GM12878 (cell line): ENCODE measurements at regions not wholly inside any gene's neighbourhood (a gene's known extent, or its start where the extent isn't known, plus 50 kb on each side); places are given as distances from the start of the nearest gene placed in this dataset.

Experiments
- ATAC-seq: fragments of 200-7000 bp; cut with Tn5 transposase; 3 replicates; pipeline ENCODE4 v1.9.1; 2020; ENCODE audit warnings: mild to moderate bottlenecking, moderate library complexity
- BruUV-seq: library from RNA; stranded (reverse); fragments of 400-500 nt; replicated peaks from 2 replicates; lab custom pipeline; 2021; lab: Mats Ljungman, UMichigan
- CTCF ChIA-PET: fragments of 300-600 bp; sonication (Branson Sonifier 250); formaldehyde crosslinking; extraction: SDS; loops from one replicate; lab custom pipeline; 2021; ENCODE audit warnings: inconsistent platforms; lab: Yijun Ruan, JAX
- POLR2A ChIA-PET: fragments of 350-600 bp; formaldehyde crosslinking; extraction: SDS; loops from one replicate; lab custom pipeline; 2021; ENCODE audit warnings: inconsistent platforms; lab: Charles Lee
- RAD21 ChIA-PET: fragments of 300-600 bp; sonication (Branson Sonifier 250); formaldehyde crosslinking; loops from one replicate; lab custom pipeline; 2023; ENCODE audit warnings: antibody characterized with exemption; ENCODE audit not compliant: unreplicated experiment; lab: Charles Lee
- SMC1A ChIA-PET: fragments of 300-600 bp; sonication (Branson Sonifier 250); formaldehyde crosslinking; loops from one replicate; lab custom pipeline; 2023; ENCODE audit not compliant: unreplicated experiment, uncharacterized antibody; lab: Charles Lee
- DNase-seq: peaks from one replicate; pipeline ENCODE4 v3.0.0-alpha.2; 2011; ENCODE audit warnings: low read depth, low spot score
- FAIRE-seq: peaks from 3 replicates; lab custom pipeline; 2011; peaks lifted over from hg19 to GRCh38; lab: Jason Lieb, UNC
- H2AFZ ChIP-seq: 2 replicates; pipeline ENCODE4 v1.6.0; 2011; ENCODE audit warnings: low read depth, low read length, control low read depth; ENCODE audit not compliant: control insufficient read depth
- H3K27ac ChIP-seq: 2 replicates; pipeline ENCODE4 v1.5.1; 2011; ENCODE audit warnings: control low read depth; ENCODE audit not compliant: control insufficient read depth, insufficient read depth
- H3K27me3 ChIP-seq, 2 experiments: replicated peaks in 1 of 2; 2 replicates each; pipeline versions ENCODE4 v1.6.0 to v1.6.1; 2011; ENCODE audit warnings: low read length in 1 of 2; ENCODE audit not compliant: control insufficient read depth in 2 of 2, insufficient read depth in 2 of 2
- H3K36me3 ChIP-seq, 2 experiments: 2 replicates each; pipeline ENCODE4 v1.5.1; 2011; ENCODE audit warnings: low read length in 1 of 2; ENCODE audit not compliant: control insufficient read depth in 2 of 2, insufficient read depth in 2 of 2
- H3K4me1 ChIP-seq: 2 replicates; pipeline ENCODE4 v1.6.1; 2011; ENCODE audit warnings: mild to moderate bottlenecking, low read length, moderate library complexity, mixed read lengths; ENCODE audit not compliant: control insufficient read depth, insufficient read depth
- H3K4me2 ChIP-seq: 2 replicates; pipeline ENCODE4 v1.6.0; 2011; ENCODE audit warnings: control low read depth; ENCODE audit not compliant: control insufficient read depth, insufficient read depth
- H3K4me3 ChIP-seq: fragments of 200-600 bp; sonication (generic); 2 replicates; pipeline ENCODE4 v1.5.1; 2016
- H3K79me2 ChIP-seq: 2 replicates; pipeline ENCODE4 v1.6.0; 2011; ENCODE audit warnings: low read length; ENCODE audit not compliant: control insufficient read depth, insufficient read depth
- H3K9ac ChIP-seq: 2 replicates; pipeline ENCODE4 v1.8.0; 2011; ENCODE audit warnings: low read length, control low read depth, mixed read lengths; ENCODE audit not compliant: control insufficient read depth, insufficient read depth
- H3K9me3 ChIP-seq: replicated peaks from 3 replicates; pipeline ENCODE4 v1.5.1; 2011; ENCODE audit warnings: mild to moderate bottlenecking, low read length; ENCODE audit not compliant: control insufficient read depth, insufficient read depth
- H4K20me1 ChIP-seq: 2 replicates; pipeline ENCODE4 v1.6.0; 2011; ENCODE audit not compliant: control insufficient read depth, insufficient read depth
- BHLHE40 ChIP-seq, 2 experiments: fragments of 450-650 bp in 1 of 2; IDR thresholded peaks; 2 replicates each; pipeline ENCODE4 v1.6.1; 2011 to 2017; ENCODE audit warnings: low read depth in 2 of 2, borderline replicate concordance in 1 of 2, improper control_type of control experiment in 1 of 2, low read length in 1 of 2, mild to moderate bottlenecking in 1 of 2
- ESRRA ChIP-seq: IDR thresholded peaks from 2 replicates; pipeline ENCODE4 v1.6.1; 2012; ENCODE audit warnings: mild to moderate bottlenecking, low read length, improper control_type of control experiment
- MXI1 ChIP-seq: fragments of 150-350 bp; IDR thresholded peaks from 2 replicates; pipeline ENCODE4 v1.6.1; 2011; ENCODE audit warnings: low read depth, mild to moderate bottlenecking, inconsistent platforms, low read length, improper control_type of control experiment
- NR2C1 ChIP-seq: fragments of 450-650 bp; IDR thresholded peaks from 2 replicates; pipeline ENCODE4 v1.6.1; 2017; ENCODE audit warnings: antibody characterized with exemption, mild to moderate bottlenecking, moderate library complexity
- NR2C2 ChIP-seq: IDR thresholded peaks from 2 replicates; pipeline ENCODE4 v1.6.1; 2011; ENCODE audit warnings: borderline replicate concordance, low read depth; ENCODE audit not compliant: control insufficient read depth, insufficient read length
- RUNX3 ChIP-seq: IDR thresholded peaks from 2 replicates; pipeline ENCODE4 v1.6.1; 2012; ENCODE audit warnings: low read length, inconsistent platforms
- SMAD1 ChIP-seq: fragments of 450-650 bp; IDR thresholded peaks from 2 replicates; pipeline ENCODE4 v1.6.1; 2018; ENCODE audit warnings: mild to moderate bottlenecking, low read depth; ENCODE audit not compliant: partially characterized antibody
- SMC3 ChIP-seq: IDR thresholded peaks from 2 replicates; pipeline ENCODE4 v1.6.1; 2011; ENCODE audit warnings: low read length, improper control_type of control experiment, borderline replicate concordance
- STAT3 ChIP-seq: IDR thresholded peaks from 2 replicates; pipeline ENCODE4 v1.6.1; 2011; ENCODE audit warnings: low read depth, low read length, improper control_type of control experiment
- TCF3 ChIP-seq: IDR thresholded peaks from 2 replicates; pipeline ENCODE4 v1.6.1; 2012; ENCODE audit warnings: low read depth, mild to moderate bottlenecking, low read length, borderline replicate concordance; ENCODE audit not compliant: insufficient read depth
- ZNF384 ChIP-seq: IDR thresholded peaks from 2 replicates; pipeline ENCODE4 v1.6.1; 2012; ENCODE audit warnings: low read depth, mild to moderate bottlenecking, low read length, improper control_type of control experiment, borderline replicate concordance
- WGBS: methylation state at CpG from one replicate; pipeline ENCODE4 v1.1.6; 2016; ENCODE audit warnings: low lambda C conversion rate; ENCODE audit not compliant: insufficient replicate concordance, insufficient coverage; ENCODE audit errors: missing lambda C conversion rate; 5-methylcytosine and 5-hydroxymethylcytosine counted together
- in situ Hi-C: fragments of 300-500 bp; cut with MboI; formaldehyde crosslinking; loops from 9 replicates; pipeline ENCODE4 v1.14.3; 2018; ENCODE audit warnings: mixed read lengths
- intact Hi-C: fragments of 100-400 bp; cut with micrococcal nuclease; formaldehyde crosslinking; loops from one replicate; pipeline ENCODE4 v1.14.2; 2022; ENCODE audit not compliant: unreplicated experiment
- TF ChIP-seq, protein P1 (sequence below): fragments of 450-650 bp; IDR thresholded peaks from 2 replicates; pipeline ENCODE4 v1.6.1; 2018; ENCODE audit warnings: borderline replicate concordance, mild to moderate bottlenecking; ENCODE audit not compliant: partially characterized antibody
- TF ChIP-seq, protein P2 (sequence below): fragments of 450-650 bp; formaldehyde crosslinking; IDR thresholded peaks from 2 replicates; pipeline ENCODE4 v1.5.0; 2022; ENCODE audit warnings: mild to moderate bottlenecking, missing genetic modification characterization
- TF ChIP-seq, protein P3 (sequence below), 3 experiments: IDR thresholded peaks in 2 of 3; conservative IDR thresholded peaks in 1 of 3; 2 replicates each; pipeline ENCODE4 v1.5.1; 2011; ENCODE audit warnings: low read depth in 3 of 3, low read length in 3 of 3, mild to moderate bottlenecking in 3 of 3, control low read depth in 2 of 3, moderate library complexity in 2 of 3, inconsistent platforms in 1 of 3, mixed read lengths in 1 of 3; ENCODE audit not compliant: control insufficient read depth in 2 of 3, insufficient read depth in 1 of 3; ENCODE audit errors: extremely low read depth in 1 of 3
- TF ChIP-seq, protein P4 (sequence below): fragments of 450-650 bp; IDR thresholded peaks from 2 replicates; pipeline ENCODE4 v1.6.1; 2017; ENCODE audit warnings: borderline replicate concordance

DNA sequence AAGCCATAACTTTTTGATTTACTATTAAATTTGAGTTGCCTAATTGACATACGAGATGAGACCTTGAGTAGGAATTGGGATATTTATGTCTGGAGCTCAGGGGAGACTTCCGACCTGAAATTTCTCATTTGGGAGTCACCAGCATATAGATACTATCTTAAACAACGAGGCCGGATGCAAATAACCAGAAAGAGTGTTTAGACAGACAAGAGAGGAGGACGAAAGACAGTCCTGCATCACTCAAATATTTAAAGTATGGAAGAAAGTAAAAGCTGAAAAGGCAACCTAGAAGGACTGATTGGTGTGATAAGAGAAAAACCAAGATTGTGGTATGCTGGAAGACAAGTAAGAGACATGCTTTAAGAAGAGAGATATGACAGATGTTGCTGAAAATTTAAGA, 675.0 kb upstream of the NUDT12 start:
- intact Hi-C loops, result no loop called here
- no peaks in the 10 kb centered on the region for H3K79me2 ChIP-seq
- H3K4me2 ChIP-seq, result no peak overlapping the region
- no peak overlapping the region for H3K9ac ChIP-seq
- ATAC-seq (no peak), FAIRE-seq (no peak), DNase-seq (no peak)
- POLR2A ChIA-PET, result no interaction called here
- BruUV-seq, result no TSS peak
- RAD21 ChIA-PET, result no interaction called here
- SMC1A ChIA-PET, result interaction anchor here (1.0 kb wide), 1 partner anchor 445 kb away, joined by 3 read pairs; no protein-coding TSS in a partner anchor
- H3K36me3 ChIP-seq, result no peaks in the 10 kb centered on the region
- H4K20me1 ChIP-seq, result no peaks in the 10 kb centered on the region
- TF ChIP-seq RUNX3 (no peak), NR2C2 (no peak), ESRRA (no peak), STAT3 (no peak), SMAD1 (no peak), MXI1 (no peak), SMC3 (no peak), ZNF384 (no peak), NR2C1 (no peak), TCF3 (no peak), BHLHE40 (IDR thresholded peaks at IDR 0.05; ENCODE audit: borderline replicate concordance in 1 of 2, low read depth in 2 of 2, low read length in 1 of 2) (no peak)
- TF ChIP-seq, protein P1, sequence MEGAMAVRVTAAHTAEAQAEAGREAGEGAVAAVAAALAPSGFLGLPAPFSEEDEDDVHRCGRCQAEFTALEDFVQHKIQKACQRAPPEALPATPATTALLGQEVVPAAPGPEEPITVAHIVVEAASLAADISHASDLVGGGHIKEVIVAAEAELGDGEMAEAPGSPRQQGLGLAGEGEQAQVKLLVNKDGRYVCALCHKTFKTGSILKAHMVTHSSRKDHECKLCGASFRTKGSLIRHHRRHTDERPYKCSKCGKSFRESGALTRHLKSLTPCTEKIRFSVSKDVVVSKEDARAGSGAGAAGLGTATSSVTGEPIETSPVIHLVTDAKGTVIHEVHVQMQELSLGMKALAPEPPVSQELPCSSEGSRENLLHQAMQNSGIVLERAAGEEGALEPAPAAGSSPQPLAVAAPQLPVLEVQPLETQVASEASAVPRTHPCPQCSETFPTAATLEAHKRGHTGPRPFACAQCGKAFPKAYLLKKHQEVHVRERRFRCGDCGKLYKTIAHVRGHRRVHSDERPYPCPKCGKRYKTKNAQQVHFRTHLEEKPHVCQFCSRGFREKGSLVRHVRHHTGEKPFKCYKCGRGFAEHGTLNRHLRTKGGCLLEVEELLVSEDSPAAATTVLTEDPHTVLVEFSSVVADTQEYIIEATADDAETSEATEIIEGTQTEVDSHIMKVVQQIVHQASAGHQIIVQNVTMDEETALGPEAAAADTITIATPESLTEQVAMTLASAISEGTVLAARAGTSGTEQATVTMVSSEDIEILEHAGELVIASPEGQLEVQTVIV, result no peak
- TF ChIP-seq, protein P2, sequence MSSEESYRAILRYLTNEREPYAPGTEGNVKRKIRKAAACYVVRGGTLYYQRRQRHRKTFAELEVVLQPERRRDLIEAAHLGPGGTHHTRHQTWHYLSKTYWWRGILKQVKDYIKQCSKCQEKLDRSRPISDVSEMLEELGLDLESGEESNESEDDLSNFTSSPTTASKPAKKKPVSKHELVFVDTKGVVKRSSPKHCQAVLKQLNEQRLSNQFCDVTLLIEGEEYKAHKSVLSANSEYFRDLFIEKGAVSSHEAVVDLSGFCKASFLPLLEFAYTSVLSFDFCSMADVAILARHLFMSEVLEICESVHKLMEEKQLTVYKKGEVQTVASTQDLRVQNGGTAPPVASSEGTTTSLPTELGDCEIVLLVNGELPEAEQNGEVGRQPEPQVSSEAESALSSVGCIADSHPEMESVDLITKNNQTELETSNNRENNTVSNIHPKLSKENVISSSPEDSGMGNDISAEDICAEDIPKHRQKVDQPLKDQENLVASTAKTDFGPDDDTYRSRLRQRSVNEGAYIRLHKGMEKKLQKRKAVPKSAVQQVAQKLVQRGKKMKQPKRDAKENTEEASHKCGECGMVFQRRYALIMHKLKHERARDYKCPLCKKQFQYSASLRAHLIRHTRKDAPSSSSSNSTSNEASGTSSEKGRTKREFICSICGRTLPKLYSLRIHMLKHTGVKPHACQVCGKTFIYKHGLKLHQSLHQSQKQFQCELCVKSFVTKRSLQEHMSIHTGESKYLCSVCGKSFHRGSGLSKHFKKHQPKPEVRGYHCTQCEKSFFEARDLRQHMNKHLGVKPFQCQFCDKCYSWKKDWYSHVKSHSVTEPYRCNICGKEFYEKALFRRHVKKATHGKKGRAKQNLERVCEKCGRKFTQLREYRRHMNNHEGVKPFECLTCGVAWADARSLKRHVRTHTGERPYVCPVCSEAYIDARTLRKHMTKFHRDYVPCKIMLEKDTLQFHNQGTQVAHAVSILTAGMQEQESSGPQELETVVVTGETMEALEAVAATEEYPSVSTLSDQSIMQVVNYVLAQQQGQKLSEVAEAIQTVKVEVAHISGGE (CRISPR knock-in tag), result no peak
- TF ChIP-seq, protein P3, sequence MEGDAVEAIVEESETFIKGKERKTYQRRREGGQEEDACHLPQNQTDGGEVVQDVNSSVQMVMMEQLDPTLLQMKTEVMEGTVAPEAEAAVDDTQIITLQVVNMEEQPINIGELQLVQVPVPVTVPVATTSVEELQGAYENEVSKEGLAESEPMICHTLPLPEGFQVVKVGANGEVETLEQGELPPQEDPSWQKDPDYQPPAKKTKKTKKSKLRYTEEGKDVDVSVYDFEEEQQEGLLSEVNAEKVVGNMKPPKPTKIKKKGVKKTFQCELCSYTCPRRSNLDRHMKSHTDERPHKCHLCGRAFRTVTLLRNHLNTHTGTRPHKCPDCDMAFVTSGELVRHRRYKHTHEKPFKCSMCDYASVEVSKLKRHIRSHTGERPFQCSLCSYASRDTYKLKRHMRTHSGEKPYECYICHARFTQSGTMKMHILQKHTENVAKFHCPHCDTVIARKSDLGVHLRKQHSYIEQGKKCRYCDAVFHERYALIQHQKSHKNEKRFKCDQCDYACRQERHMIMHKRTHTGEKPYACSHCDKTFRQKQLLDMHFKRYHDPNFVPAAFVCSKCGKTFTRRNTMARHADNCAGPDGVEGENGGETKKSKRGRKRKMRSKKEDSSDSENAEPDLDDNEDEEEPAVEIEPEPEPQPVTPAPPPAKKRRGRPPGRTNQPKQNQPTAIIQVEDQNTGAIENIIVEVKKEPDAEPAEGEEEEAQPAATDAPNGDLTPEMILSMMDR (IDR thresholded peaks at IDR 0.05 in 2 of 3, conservative IDR thresholded peaks at IDR 0.05 in 1 of 3; ENCODE audit: control insufficient read depth in 2 of 3, extremely low read depth in 1 of 3, insufficient read depth in 1 of 3, low read depth in 3 of 3, low read length in 3 of 3), result no peak
- TF ChIP-seq, protein P4, sequence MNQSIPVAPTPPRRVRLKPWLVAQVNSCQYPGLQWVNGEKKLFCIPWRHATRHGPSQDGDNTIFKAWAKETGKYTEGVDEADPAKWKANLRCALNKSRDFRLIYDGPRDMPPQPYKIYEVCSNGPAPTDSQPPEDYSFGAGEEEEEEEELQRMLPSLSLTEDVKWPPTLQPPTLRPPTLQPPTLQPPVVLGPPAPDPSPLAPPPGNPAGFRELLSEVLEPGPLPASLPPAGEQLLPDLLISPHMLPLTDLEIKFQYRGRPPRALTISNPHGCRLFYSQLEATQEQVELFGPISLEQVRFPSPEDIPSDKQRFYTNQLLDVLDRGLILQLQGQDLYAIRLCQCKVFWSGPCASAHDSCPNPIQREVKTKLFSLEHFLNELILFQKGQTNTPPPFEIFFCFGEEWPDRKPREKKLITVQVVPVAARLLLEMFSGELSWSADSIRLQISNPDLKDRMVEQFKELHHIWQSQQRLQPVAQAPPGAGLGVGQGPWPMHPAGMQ, result no peak
- H3K27ac ChIP-seq, result no peak overlapping the region
- no peak overlapping the region for H2AFZ ChIP-seq
- in situ Hi-C loops, result no loop called here
- no peak overlapping the region for H3K4me3 ChIP-seq
- H3K9me3 ChIP-seq, result no peaks in the 10 kb centered on the region
- CTCF ChIA-PET, result no interaction called here
- 9% methylated on average over 5 of the region's 5 CpGs for WGBS
- no peaks in the 10 kb centered on the region for H3K27me3 ChIP-seq
- no peaks in the 10 kb centered on the region for H3K4me1 ChIP-seq
